ENCODE measurements at regions not wholly inside any gene's neighbourhood (a gene's known extent, or its start where the extent isn't known, plus 50 kb on each side); places are given as distances from the start of the nearest gene placed in this dataset.

GRCh38 chr4:34766935-34767334 is 1477.4 kb downstream of the ARAP2 start:
- H3K9ac ChIP-seq (ENCODE audit: low read depth, low read length): no peak overlapping the region
- no peaks in the 10 kb centered on the region for H3K4me1 ChIP-seq (ENCODE audit: insufficient read depth, low read length)
- H3K36me3 ChIP-seq (ENCODE audit: insufficient read depth, low read length): no peaks in the 10 kb centered on the region
- no peaks in the 10 kb centered on the region for H3K9me3 ChIP-seq (ENCODE audit: control insufficient read depth, insufficient read depth, low read length)

DNA sequence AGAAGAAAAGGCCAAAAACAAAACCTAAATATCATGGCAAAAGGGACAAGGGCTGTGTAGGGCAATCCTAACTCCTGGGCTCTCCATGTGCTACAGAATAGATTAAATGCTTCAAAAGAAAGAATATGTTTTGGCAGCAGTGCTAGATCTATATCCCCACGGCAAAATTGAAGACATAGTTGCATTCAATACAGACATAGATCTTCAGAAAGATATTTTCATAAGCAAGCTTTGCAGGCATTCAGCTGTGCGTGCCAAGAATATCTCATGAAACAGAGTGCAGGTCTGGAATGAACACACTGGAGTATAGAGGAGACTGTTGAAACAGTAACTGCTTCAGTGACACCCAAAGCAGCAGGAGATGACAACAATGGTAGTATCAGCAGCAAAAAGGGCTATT is 1476.9 kb downstream of the ARAP2 start:
- no peak overlapping the region for H3K9ac ChIP-seq (ENCODE audit: low read depth, low read length)
- H3K36me3 ChIP-seq (ENCODE audit: insufficient read depth, low read length): no peaks in the 10 kb centered on the region
- H3K4me1 ChIP-seq (ENCODE audit: insufficient read depth, low read length): no peaks in the 10 kb centered on the region
- no peaks in the 10 kb centered on the region for H3K9me3 ChIP-seq (ENCODE audit: control insufficient read depth, insufficient read depth, low read length)

DNA sequence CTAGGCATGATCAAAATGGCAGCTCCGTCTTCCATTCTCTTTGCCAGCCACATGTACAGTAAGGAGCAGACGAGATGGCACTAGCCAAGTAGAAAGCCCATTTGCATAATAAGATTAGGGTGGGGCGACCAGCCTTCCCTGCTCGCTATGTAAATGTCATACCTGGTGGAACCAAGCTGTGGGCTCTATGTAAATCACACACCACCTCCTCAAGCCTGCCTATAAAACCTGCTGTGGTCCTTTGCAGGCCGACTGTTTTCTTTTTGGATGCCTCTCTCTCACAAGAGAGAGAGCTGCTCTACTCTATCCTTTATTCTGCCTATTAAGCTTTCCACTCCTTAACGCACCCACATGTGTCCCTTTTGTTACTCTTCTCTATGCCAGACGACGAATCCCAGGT is 1472.7 kb downstream of the ARAP2 start:
- Histone ChIP-seq H3K9me3 (ENCODE audit: control insufficient read depth, insufficient read depth, low read length) (no peaks in the 10 kb centered on the region), H3K9ac (ENCODE audit: low read depth, low read length) (no peak overlapping the region), H3K36me3 (ENCODE audit: insufficient read depth, low read length) (no peaks in the 10 kb centered on the region), H3K4me1 (ENCODE audit: insufficient read depth, low read length) (no peaks in the 10 kb centered on the region)

DNA sequence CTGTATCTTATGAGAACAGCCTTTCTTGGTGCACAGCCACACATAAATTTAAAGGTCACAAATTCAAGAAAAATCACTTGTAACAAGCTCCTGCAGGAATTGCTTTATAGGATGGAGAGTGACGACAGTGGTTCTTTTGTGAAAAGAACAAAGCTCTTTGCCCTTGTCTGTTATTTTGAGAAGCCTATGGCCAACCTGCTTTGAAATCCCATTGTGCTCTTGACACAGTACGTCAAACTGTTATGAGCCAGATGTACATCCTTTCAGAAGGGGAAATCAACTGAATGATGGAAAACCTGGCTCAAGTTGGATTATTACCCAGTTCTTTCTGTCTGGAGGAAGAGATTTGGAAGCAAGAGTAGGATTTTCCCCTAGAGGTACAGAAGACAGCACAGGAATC is 1454.2 kb downstream of the ARAP2 start:
- no peaks in the 10 kb centered on the region for H3K36me3 ChIP-seq (ENCODE audit: insufficient read depth, low read length)
- no peaks in the 10 kb centered on the region for H3K9me3 ChIP-seq (ENCODE audit: control insufficient read depth, insufficient read depth, low read length)
- no peak overlapping the region for H3K9ac ChIP-seq (ENCODE audit: low read depth, low read length)
- H3K4me1 ChIP-seq (ENCODE audit: insufficient read depth, low read length): no peaks in the 10 kb centered on the region

DNA sequence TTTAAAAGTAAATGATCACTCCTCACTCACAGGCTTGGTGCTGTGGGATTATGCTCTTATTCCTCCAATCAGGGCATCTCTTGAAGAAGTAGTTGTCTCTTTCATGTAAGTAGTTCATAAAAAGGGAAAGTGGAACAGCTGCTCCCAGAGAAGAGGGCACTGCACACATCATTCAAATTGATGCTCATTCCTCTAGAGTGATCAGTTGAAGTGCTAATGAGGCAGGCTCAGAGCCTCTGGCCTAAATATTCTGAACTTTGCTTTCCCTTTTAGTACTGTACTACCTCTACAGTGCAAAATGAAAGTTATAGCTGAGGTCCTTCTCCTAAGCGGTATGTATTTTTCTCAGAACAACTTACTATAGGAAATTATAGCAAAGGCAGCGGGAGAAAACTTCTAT is 1453.1 kb downstream of the ARAP2 start:
- H3K9me3 ChIP-seq (ENCODE audit: control insufficient read depth, insufficient read depth, low read length): no peaks in the 10 kb centered on the region
- H3K36me3 ChIP-seq (ENCODE audit: insufficient read depth, low read length): no peaks in the 10 kb centered on the region
- no peak overlapping the region for H3K9ac ChIP-seq (ENCODE audit: low read depth, low read length)
- no peaks in the 10 kb centered on the region for H3K4me1 ChIP-seq (ENCODE audit: insufficient read depth, low read length)

DNA sequence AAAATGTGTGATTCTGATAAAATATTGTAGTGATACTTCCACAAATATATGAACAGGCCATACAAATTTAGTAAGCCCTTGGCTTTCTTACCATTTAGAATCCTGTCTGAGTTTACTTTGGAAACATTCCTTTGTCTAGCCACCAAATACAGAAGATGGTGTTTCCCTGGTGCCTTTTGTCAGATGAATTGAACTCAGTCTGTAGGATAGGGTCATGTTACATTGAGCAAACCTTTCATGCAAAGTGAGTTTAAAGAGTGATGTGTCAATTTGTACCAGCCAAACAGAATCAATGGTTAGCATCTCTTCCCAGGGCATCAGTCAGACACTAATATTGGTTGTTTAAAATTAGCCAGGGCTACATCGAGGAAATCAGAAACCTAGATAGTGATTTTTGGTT is 1443.4 kb downstream of the ARAP2 start:
- Histone ChIP-seq H3K4me1 (ENCODE audit: insufficient read depth, low read length) (no peaks in the 10 kb centered on the region), H3K9me3 (ENCODE audit: control insufficient read depth, insufficient read depth, low read length) (no peaks in the 10 kb centered on the region), H3K36me3 (ENCODE audit: insufficient read depth, low read length) (no peaks in the 10 kb centered on the region), H3K9ac (ENCODE audit: low read depth, low read length) (no peak overlapping the region)

- Histone ChIP-seq H3K4me1 (ENCODE audit: insufficient read depth, low read length) (no peaks in the 10 kb centered on the region), H3K9ac (ENCODE audit: low read depth, low read length) (no peak overlapping the region), H3K36me3 (ENCODE audit: insufficient read depth, low read length) (no peaks in the 10 kb centered on the region), H3K9me3 (ENCODE audit: control insufficient read depth, insufficient read depth, low read length) (no peaks in the 10 kb centered on the region)
Observed at GRCh38 chr4:34814266-34814665, 1430.0 kb downstream of the ARAP2 start.

- H3K36me3 ChIP-seq (ENCODE audit: insufficient read depth, low read length): no peaks in the 10 kb centered on the region
- H3K9ac ChIP-seq (ENCODE audit: low read depth, low read length): no peak overlapping the region
- H3K4me1 ChIP-seq (ENCODE audit: insufficient read depth, low read length): no peaks in the 10 kb centered on the region
- no peaks in the 10 kb centered on the region for H3K9me3 ChIP-seq (ENCODE audit: control insufficient read depth, insufficient read depth, low read length)
Observed at GRCh38 chr4:34824515-34824914, 1419.8 kb downstream of the ARAP2 start.

DNA sequence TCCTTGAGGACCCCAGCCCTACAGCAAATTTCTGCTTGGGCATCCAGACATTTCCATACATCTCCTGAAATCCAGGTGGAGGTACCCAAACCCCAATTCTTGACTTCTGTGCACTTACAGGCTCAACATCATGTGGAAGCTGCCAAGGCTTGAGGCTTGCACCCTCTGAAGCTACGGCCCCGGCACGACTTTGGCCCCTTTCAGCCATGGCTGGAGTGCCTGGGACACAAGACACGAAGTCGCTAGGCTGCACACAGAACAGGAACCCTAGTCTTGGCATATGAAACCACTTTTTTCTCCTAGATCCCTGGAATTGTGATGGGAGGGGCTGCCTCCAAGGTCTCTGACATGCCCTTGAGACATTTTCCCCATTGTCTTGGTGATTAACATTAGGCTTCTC is 1417.7 kb downstream of the ARAP2 start:
- Histone ChIP-seq H3K9ac (ENCODE audit: low read depth, low read length) (no peak overlapping the region), H3K4me1 (ENCODE audit: insufficient read depth, low read length) (no peaks in the 10 kb centered on the region), H3K36me3 (ENCODE audit: insufficient read depth, low read length) (no peaks in the 10 kb centered on the region), H3K9me3 (ENCODE audit: control insufficient read depth, insufficient read depth, low read length) (no peaks in the 10 kb centered on the region)

DNA sequence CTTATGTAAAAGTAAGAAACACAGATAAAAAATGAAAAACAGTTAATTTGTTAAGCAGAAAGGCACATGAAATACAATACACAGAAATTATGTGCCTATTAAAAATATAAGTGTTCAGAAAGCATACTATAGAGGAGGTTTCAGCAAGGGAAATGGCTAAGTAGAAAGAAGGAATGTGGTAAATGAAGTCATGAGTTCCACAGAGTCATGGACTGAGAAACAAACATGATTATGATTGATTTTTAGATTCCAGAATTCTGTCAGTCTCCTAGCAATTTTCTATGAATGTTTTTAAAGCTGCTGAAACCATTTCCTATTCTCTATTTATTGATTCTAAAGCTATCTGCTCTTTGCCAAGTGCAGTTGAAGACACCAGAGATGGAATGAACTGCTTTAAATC is 1398.4 kb downstream of the ARAP2 start:
- H3K36me3 ChIP-seq (ENCODE audit: insufficient read depth, low read length): no peaks in the 10 kb centered on the region
- H3K9ac ChIP-seq (ENCODE audit: low read depth, low read length): no peak overlapping the region
- H3K4me1 ChIP-seq (ENCODE audit: insufficient read depth, low read length): no peaks in the 10 kb centered on the region
- no peaks in the 10 kb centered on the region for H3K9me3 ChIP-seq (ENCODE audit: control insufficient read depth, insufficient read depth, low read length)

DNA sequence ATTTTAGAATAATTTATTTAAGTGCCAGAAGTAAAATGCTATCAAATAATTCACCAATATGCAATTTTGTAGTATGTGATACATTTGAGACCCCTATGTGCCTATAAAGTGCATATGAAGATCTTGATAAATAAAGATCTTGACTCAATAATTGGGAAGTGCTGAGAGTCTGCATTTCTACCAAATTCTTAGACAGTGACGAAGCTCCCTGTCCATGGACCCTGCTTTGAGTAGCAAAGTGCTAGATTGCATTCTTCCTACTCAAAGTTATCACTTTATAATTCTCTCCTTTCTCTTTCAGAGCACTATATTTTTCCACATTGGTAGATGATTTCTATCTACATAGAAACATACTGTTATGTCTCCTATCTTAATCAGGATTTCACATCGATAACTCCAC is 1393.9 kb downstream of the ARAP2 start:
- H3K9ac ChIP-seq (ENCODE audit: low read depth, low read length): no peak overlapping the region
- H3K36me3 ChIP-seq (ENCODE audit: insufficient read depth, low read length): no peaks in the 10 kb centered on the region
- H3K4me1 ChIP-seq (ENCODE audit: insufficient read depth, low read length): no peaks in the 10 kb centered on the region
- H3K9me3 ChIP-seq (ENCODE audit: control insufficient read depth, insufficient read depth, low read length): no peaks in the 10 kb centered on the region

GRCh38 chr4:34850968-34851367 is 1393.3 kb downstream of the ARAP2 start:
- Histone ChIP-seq H3K4me1 (ENCODE audit: insufficient read depth, low read length) (no peaks in the 10 kb centered on the region), H3K9me3 (ENCODE audit: control insufficient read depth, insufficient read depth, low read length) (no peaks in the 10 kb centered on the region), H3K36me3 (ENCODE audit: insufficient read depth, low read length) (no peaks in the 10 kb centered on the region), H3K9ac (ENCODE audit: low read depth, low read length) (no peak overlapping the region)

GRCh38 chr4:34851411-34851810 is 1392.9 kb downstream of the ARAP2 start:
- H3K4me1 ChIP-seq (ENCODE audit: insufficient read depth, low read length): no peaks in the 10 kb centered on the region
- H3K9ac ChIP-seq (ENCODE audit: low read depth, low read length): no peak overlapping the region
- H3K9me3 ChIP-seq (ENCODE audit: control insufficient read depth, insufficient read depth, low read length): no peaks in the 10 kb centered on the region
- no peaks in the 10 kb centered on the region for H3K36me3 ChIP-seq (ENCODE audit: insufficient read depth, low read length)

DNA sequence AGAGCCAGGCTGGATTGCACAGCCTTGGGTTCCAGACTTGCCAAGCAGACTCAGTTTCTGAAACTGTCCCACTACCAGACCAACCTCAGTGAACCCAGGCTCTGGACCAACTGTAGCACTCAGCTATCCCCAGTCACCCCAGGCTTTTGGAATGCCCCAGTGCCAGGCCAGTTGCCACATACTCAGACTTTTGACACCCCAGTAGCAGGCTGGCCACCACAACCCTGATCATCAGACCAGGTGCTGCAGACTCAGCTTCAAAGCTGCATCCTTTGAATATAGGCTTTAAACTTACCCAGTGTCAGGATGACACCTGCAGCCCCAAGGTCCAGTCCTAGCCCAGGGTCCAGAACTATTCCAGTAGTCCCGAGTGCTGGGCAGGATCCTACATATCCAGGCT is 1389.9 kb downstream of the ARAP2 start:
- Histone ChIP-seq H3K9me3 (ENCODE audit: control insufficient read depth, insufficient read depth, low read length) (no peaks in the 10 kb centered on the region), H3K36me3 (ENCODE audit: insufficient read depth, low read length) (no peaks in the 10 kb centered on the region), H3K4me1 (ENCODE audit: insufficient read depth, low read length) (no peaks in the 10 kb centered on the region), H3K9ac (ENCODE audit: low read depth, low read length) (no peak overlapping the region)

GRCh38 chr4:34861666-34862065 is 1382.6 kb downstream of the ARAP2 start:
- H3K9me3 ChIP-seq (ENCODE audit: control insufficient read depth, insufficient read depth, low read length): no peaks in the 10 kb centered on the region

DNA sequence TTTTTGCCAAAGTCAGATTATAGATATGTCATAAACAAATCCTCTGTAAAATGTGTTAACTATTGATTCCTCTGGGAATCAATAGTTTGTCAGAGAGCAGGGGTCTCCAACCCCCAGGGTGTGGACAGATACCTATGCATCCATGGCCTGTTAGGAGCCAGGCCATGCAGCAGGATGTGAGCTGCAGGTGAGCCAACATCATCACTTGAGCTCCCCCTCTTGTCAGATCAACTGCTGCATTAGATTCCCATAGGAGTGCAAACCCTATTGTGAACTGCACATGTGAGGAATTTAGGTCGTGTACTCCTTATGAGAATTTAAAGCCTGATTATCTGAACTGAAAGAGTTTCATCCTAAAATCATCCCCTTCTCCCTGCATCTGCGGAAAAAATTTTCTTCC is 1365.4 kb downstream of the ARAP2 start:
- H3K9ac ChIP-seq (ENCODE audit: low read depth, low read length): no peak overlapping the region
- no peaks in the 10 kb centered on the region for H3K36me3 ChIP-seq (ENCODE audit: insufficient read depth, low read length)
- H3K4me1 ChIP-seq (ENCODE audit: insufficient read depth, low read length): no peaks in the 10 kb centered on the region
- no peaks in the 10 kb centered on the region; the same call in 1 of the 2 replicates for H3K9me3 ChIP-seq (ENCODE audit: control insufficient read depth, insufficient read depth, low read length)

More at GRCh38 chr4:34861666-34862065, 1382.6 kb downstream of the ARAP2 start:
- Histone ChIP-seq H3K9ac (ENCODE audit: low read depth, low read length) (no peak overlapping the region), H3K36me3 (ENCODE audit: insufficient read depth, low read length) (no peaks in the 10 kb centered on the region), H3K4me1 (ENCODE audit: insufficient read depth, low read length) (no peaks in the 10 kb centered on the region)

Measured in ES-I3 (cell line).